Mammary epithelial cell (primary cell): ENCODE measurements at regions not wholly inside any gene's neighbourhood (a gene's known extent, or its start where the extent isn't known, plus 50 kb on each side); places are given as distances from the start of the nearest gene placed in this dataset.

Source experiments
- CTCF ChIP-seq, 2 donors: IDR thresholded peaks in 1 of 2; conservative IDR thresholded peaks in 1 of 2; 2 replicates each; pipeline ENCODE4 v1.5.1; 2011 to 2012; ENCODE audit warnings: inconsistent platforms in 2 of 2, low read length in 2 of 2, mild to moderate bottlenecking in 2 of 2, control low read depth in 1 of 2, low read depth in 1 of 2; ENCODE audit not compliant: insufficient read depth in 1 of 2; ENCODE audit errors: extremely low read depth in 1 of 2
- EZH2 ChIP-seq: IDR thresholded peaks from 2 replicates; pipeline ENCODE4 v1.6.1; 2012; ENCODE audit warnings: low read length, inconsistent platforms, borderline replicate concordance

GRCh38 chr1:96464522-96464921 lies 257.1 kb upstream of the PTBP2 start:
- TF ChIP-seq CTCF (conservative IDR thresholded peaks at IDR 0.05 in 1 of 2, IDR thresholded peaks at IDR 0.05 in 1 of 2; ENCODE audit: extremely low read depth in 1 of 2, insufficient read depth in 1 of 2, low read depth in 1 of 2, low read length in 2 of 2) (no peak), EZH2 (no peak)
